Kidney epithelial cell (primary cell): ENCODE measurements at regions not wholly inside any gene's neighbourhood (a gene's known extent, or its start where the extent isn't known, plus 50 kb on each side); places are given as distances from the start of the nearest gene placed in this dataset.

Source experiments
- DNase-seq: peaks from one replicate; pipeline ENCODE4 v3.0.0-alpha.2; 2010; ENCODE audit warnings: low read depth
- H3K27me3 ChIP-seq: 2 replicates; pipeline ENCODE4 v1.6.0; 2011; ENCODE audit warnings: low read length; ENCODE audit not compliant: control insufficient read depth, insufficient read depth
- H3K36me3 ChIP-seq: 2 replicates; pipeline ENCODE4 v1.5.1; 2011; ENCODE audit warnings: low read length; ENCODE audit not compliant: control insufficient read depth, insufficient read depth
- H3K4me3 ChIP-seq: 2 replicates; pipeline ENCODE4 v1.5.1; 2011; ENCODE audit warnings: low read depth, mild to moderate bottlenecking, control low read depth, low read length
- CTCF ChIP-seq: IDR thresholded peaks from 2 replicates; pipeline ENCODE4 v1.5.1; 2011; ENCODE audit warnings: mild to moderate bottlenecking, moderate library complexity, low read length, control low read depth, inconsistent platforms; ENCODE audit not compliant: insufficient read depth, poor library complexity, severe bottlenecking

GRCh38 chr11:34731603-34732002 lies 110.7 kb downstream of the EHF start:
- DNase-seq, result no peak
- no peak for TF ChIP-seq CTCF
- Histone ChIP-seq H3K36me3 (no peaks in the 10 kb centered on the region), H3K4me3 (no peak overlapping the region), H3K27me3 (no peaks in the 10 kb centered on the region)

- no peak for DNase-seq
- no peak for TF ChIP-seq CTCF
- no peak overlapping the region for H3K4me3 ChIP-seq
These were observed 109.8 kb downstream of the EHF start for GRCh38 chr11:34730544-34731295.

DNA sequence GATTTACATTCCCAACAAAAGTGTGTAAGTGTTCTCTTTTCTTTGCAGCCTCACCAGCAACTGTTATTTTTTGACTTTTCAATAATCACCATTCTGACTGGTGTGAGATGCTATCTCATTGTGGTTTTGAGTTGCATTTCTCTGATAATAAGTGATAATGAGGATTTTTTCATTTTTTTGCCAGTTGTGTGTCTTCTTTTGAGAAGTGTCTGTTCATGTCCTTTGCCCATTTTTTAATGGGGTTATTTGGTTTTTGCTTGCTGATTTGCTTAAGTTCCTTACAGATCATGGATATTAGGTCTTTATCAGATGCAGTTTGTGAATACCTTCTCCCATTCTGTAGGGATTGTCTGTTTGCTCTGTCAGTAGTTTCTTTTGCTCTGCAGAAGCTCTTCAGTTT lies 107.7 kb downstream of the EHF start:
- DNase-seq, result no peak
- no peak overlapping the region for H3K4me3 ChIP-seq
- H3K27me3 ChIP-seq, result no peaks in the 10 kb centered on the region
- no peaks in the 10 kb centered on the region for H3K36me3 ChIP-seq
- TF ChIP-seq CTCF, result no peak

More at GRCh38 chr11:34730544-34731295, 109.8 kb downstream of the EHF start:
- Histone ChIP-seq H3K36me3 (no peaks in the 10 kb centered on the region), H3K27me3 (no peaks in the 10 kb centered on the region)

GRCh38 chr11:34727228-34727737 lies 106.4 kb downstream of the EHF start:
- Histone ChIP-seq H3K4me3 (no peak overlapping the region), H3K36me3 (no peaks in the 10 kb centered on the region), H3K27me3 (no peaks in the 10 kb centered on the region)
- no peak for TF ChIP-seq CTCF
- DNase-seq, result no peak

DNA sequence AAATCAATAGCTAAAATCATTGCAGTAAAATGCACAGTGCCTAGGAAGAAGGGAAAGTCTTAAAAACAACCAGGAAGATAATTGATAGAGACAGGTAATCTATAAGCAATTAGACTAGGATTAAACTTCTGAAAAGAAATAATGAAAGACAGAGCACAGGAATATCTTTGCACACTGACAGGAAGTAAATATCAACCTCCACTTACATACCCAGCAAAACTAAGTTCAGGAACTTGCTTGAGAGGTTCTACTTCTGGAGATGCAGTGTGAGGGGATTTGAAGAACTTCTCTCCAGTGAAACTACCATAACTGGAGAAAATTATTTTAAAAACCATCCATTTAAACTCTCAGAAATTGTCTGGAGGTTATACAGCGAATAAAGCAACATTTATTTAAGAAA lies 104.1 kb downstream of the EHF start:
- Histone ChIP-seq H3K4me3 (no peak overlapping the region), H3K27me3 (no peaks in the 10 kb centered on the region), H3K36me3 (no peaks in the 10 kb centered on the region)
- TF ChIP-seq CTCF, result no peak
- DNase-seq, result no peak

- no peak for DNase-seq
These were observed 100.8 kb downstream of the EHF start for GRCh38 chr11:34721646-34722045.

More at GRCh38 chr11:34721646-34722045, 100.8 kb downstream of the EHF start:
- TF ChIP-seq CTCF, result no peak
- Histone ChIP-seq H3K27me3 (no peaks in the 10 kb centered on the region), H3K36me3 (no peaks in the 10 kb centered on the region), H3K4me3 (no peak overlapping the region)
